ENCODE measurements at regions not wholly inside any gene's neighbourhood (a gene's known extent, or its start where the extent isn't known, plus 50 kb on each side); places are given as distances from the start of the nearest gene placed in this dataset.

GRCh38 chr13:90542959-90543505 lies 804.5 kb upstream of the MIR17HG start:
- H3K36me3 ChIP-seq = no peaks in the 10 kb centered on the region
- H3K27me3 ChIP-seq = no peaks in the 10 kb centered on the region
- intact Hi-C loops (cut with DNase I) = no loop called here
- TF ChIP-seq POLR2A (IDR thresholded peaks at IDR 0.05) = no peak
- TF ChIP-seq EP300 (IDR thresholded peaks at IDR 0.05) = no peak
- no peak for TF ChIP-seq CTCF (IDR thresholded peaks at IDR 0.05)
- TF ChIP-seq POLR2AphosphoS5 (IDR thresholded peaks at IDR 0.05) = no peak
- no peaks in the 10 kb centered on the region for H3K4me1 ChIP-seq
- peaks cover 0 to 4% (median 0%) of the 10 kb centered on the region in 4 donors for H3K9me3 ChIP-seq
- H3K27ac ChIP-seq = no peak overlapping the region
- DNase-seq = no peak
- no peak overlapping the region for H3K4me3 ChIP-seq
- WGBS, 2 donors = 85 to 89% methylated on average over 4 of the region's 4 CpGs

- Histone ChIP-seq H3K27ac (no peak overlapping the region), H3K4me3 (no peak overlapping the region), H3K36me3 (no peaks in the 10 kb centered on the region), H3K27me3 (no peaks in the 10 kb centered on the region), H3K9me3 (peaks cover 0 to 4% (median 0%) of the 10 kb centered on the region in 4 donors), H3K4me1 (no peaks in the 10 kb centered on the region)
- intact Hi-C loops (cut with DNase I) = no loop called here
- TF ChIP-seq EP300 (IDR thresholded peaks at IDR 0.05) = no peak
- no peak for TF ChIP-seq POLR2A (IDR thresholded peaks at IDR 0.05)
- no peak for TF ChIP-seq CTCF (IDR thresholded peaks at IDR 0.05)
- TF ChIP-seq POLR2AphosphoS5 (IDR thresholded peaks at IDR 0.05) = no peak
- no peak for DNase-seq
- WGBS, 2 donors = 84 to 90% methylated on average over 4 of the region's 4 CpGs
Measured at GRCh38 chr13:90545070-90545840, 802.2 kb upstream of the MIR17HG start.

GRCh38 chr13:90547272-90547790 lies 800.2 kb upstream of the MIR17HG start:
- Histone ChIP-seq H3K9me3 (peaks cover 0 to 4% (median 0%) of the 10 kb centered on the region in 4 donors), H3K36me3 (no peaks in the 10 kb centered on the region), H3K27ac (no peak overlapping the region), H3K27me3 (no peaks in the 10 kb centered on the region), H3K4me1 (no peaks in the 10 kb centered on the region), H3K4me3 (no peak overlapping the region)
- intact Hi-C loops (cut with DNase I) = no loop called here
- DNase-seq = no peak
- 66 to 78% methylated on average over 2 of the region's 2 CpGs for WGBS, 2 donors
- TF ChIP-seq POLR2A (IDR thresholded peaks at IDR 0.05) = no peak
- no peak for TF ChIP-seq POLR2AphosphoS5 (IDR thresholded peaks at IDR 0.05)
- TF ChIP-seq EP300 (IDR thresholded peaks at IDR 0.05) = no peak
- no peak for TF ChIP-seq CTCF (IDR thresholded peaks at IDR 0.05)

- intact Hi-C loops (cut with DNase I) = no loop called here
- no peaks in the 10 kb centered on the region for H3K36me3 ChIP-seq
- peaks cover 0 to 4% (median 0%) of the 10 kb centered on the region in 4 donors for H3K9me3 ChIP-seq
- no peaks in the 10 kb centered on the region for H3K27me3 ChIP-seq
- TF ChIP-seq POLR2AphosphoS5 (IDR thresholded peaks at IDR 0.05) (no peak), CTCF (IDR thresholded peaks at IDR 0.05) (no peak), EP300 (IDR thresholded peaks at IDR 0.05) (no peak), POLR2A (IDR thresholded peaks at IDR 0.05) (no peak)
- H3K27ac ChIP-seq = no peak overlapping the region
- WGBS, 2 donors = 71 to 82% methylated on average over 3 of the region's 3 CpGs
- H3K4me1 ChIP-seq = no peaks in the 10 kb centered on the region
- no peak overlapping the region for H3K4me3 ChIP-seq
- no peak for DNase-seq
Measured at GRCh38 chr13:90551253-90551652, 796.2 kb upstream of the MIR17HG start.

All from sigmoid colon (tissue), 6 donors.